Neural progenitor cell (in vitro differentiated cells): ENCODE measurements at regions not wholly inside any gene's neighbourhood (a gene's known extent, or its start where the extent isn't known, plus 50 kb on each side); places are given as distances from the start of the nearest gene placed in this dataset.

Source experiments
- CTCF ChIP-seq: fragments of 200-600 bp; sonication (generic); IDR thresholded peaks from 2 replicates; pipeline ENCODE4 v1.5.1; 2017; ENCODE audit warnings: antibody characterized with exemption, mild to moderate bottlenecking
- EZH2 ChIP-seq: fragments of 200-600 bp; sonication (generic); IDR thresholded peaks from 2 replicates; pipeline ENCODE4 v1.6.1; 2017; ENCODE audit warnings: antibody characterized with exemption, mild to moderate bottlenecking, moderate library complexity
- EZH2phosphoT487 ChIP-seq: fragments of 200-600 bp; sonication (generic); IDR thresholded peaks from 2 replicates; pipeline ENCODE4 v1.6.1; 2017; ENCODE audit warnings: antibody characterized with exemption

GRCh38 chr13:108120302-108120701 lies 95.0 kb downstream of the LIG4 start:
- no peak for TF ChIP-seq CTCF
- TF ChIP-seq EZH2phosphoT487: no peak
- TF ChIP-seq EZH2: no peak
